Ishikawa (cell line): ENCODE measurements at regions not wholly inside any gene's neighbourhood (a gene's known extent, or its start where the extent isn't known, plus 50 kb on each side); places are given as distances from the start of the nearest gene placed in this dataset.

Experiments
- EP300 ChIP-seq: IDR thresholded peaks from 2 replicates; pipeline ENCODE4 v1.6.1; 2012; ENCODE audit warnings: borderline replicate concordance
- FOXM1 ChIP-seq: IDR thresholded peaks from 2 replicates; pipeline ENCODE4 v1.6.1; 2012; ENCODE audit warnings: low read depth, borderline replicate concordance
- NFIC ChIP-seq: IDR thresholded peaks from 2 replicates; pipeline ENCODE4 v1.6.1; 2012
- RAD21 ChIP-seq: IDR thresholded peaks from 2 replicates; pipeline ENCODE4 v1.6.1; 2012; ENCODE audit warnings: low read depth
- TAF1 ChIP-seq: IDR thresholded peaks from 2 replicates; pipeline ENCODE4 v1.6.1; 2012; ENCODE audit warnings: low read depth, mild to moderate bottlenecking
- TEAD4 ChIP-seq: IDR thresholded peaks from 2 replicates; pipeline ENCODE4 v1.6.1; 2012
- ZBTB7A ChIP-seq: IDR thresholded peaks from 2 replicates; pipeline ENCODE4 v1.6.1; 2012; ENCODE audit warnings: low read depth
- TF ChIP-seq, protein P1 (sequence below): IDR thresholded peaks from 2 replicates; pipeline ENCODE4 v1.6.1; 2012; ENCODE audit warnings: low read depth, mild to moderate bottlenecking
- TF ChIP-seq, protein P2 (sequence below): IDR thresholded peaks from 2 replicates; pipeline ENCODE4 v1.6.1; 2012

DNA sequence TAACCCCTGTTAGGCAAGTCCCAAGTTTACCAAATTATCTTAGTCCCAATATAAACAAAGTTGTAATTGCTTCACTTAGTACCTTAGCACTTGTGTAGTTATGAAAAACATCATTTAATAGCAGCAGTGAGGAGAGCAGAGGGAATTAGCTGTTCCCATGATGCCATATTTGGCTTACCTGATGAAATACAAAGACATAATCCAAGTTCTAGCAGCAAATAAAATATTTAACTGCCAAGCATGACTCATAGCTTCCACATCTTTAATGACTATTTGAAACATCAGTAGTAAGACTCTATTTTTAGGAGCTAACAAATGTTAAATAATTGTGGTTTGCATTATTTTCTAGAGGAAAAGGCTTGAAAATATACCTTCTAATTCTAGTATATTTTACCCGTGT, 94.0 kb upstream of the MCHR2 start:
- TF ChIP-seq, protein P1, sequence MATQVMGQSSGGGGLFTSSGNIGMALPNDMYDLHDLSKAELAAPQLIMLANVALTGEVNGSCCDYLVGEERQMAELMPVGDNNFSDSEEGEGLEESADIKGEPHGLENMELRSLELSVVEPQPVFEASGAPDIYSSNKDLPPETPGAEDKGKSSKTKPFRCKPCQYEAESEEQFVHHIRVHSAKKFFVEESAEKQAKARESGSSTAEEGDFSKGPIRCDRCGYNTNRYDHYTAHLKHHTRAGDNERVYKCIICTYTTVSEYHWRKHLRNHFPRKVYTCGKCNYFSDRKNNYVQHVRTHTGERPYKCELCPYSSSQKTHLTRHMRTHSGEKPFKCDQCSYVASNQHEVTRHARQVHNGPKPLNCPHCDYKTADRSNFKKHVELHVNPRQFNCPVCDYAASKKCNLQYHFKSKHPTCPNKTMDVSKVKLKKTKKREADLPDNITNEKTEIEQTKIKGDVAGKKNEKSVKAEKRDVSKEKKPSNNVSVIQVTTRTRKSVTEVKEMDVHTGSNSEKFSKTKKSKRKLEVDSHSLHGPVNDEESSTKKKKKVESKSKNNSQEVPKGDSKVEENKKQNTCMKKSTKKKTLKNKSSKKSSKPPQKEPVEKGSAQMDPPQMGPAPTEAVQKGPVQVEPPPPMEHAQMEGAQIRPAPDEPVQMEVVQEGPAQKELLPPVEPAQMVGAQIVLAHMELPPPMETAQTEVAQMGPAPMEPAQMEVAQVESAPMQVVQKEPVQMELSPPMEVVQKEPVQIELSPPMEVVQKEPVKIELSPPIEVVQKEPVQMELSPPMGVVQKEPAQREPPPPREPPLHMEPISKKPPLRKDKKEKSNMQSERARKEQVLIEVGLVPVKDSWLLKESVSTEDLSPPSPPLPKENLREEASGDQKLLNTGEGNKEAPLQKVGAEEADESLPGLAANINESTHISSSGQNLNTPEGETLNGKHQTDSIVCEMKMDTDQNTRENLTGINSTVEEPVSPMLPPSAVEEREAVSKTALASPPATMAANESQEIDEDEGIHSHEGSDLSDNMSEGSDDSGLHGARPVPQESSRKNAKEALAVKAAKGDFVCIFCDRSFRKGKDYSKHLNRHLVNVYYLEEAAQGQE, result no peak
- no peak for TF ChIP-seq EP300
- no peak for TF ChIP-seq TAF1
- no peak for TF ChIP-seq RAD21
- TF ChIP-seq, protein P2, sequence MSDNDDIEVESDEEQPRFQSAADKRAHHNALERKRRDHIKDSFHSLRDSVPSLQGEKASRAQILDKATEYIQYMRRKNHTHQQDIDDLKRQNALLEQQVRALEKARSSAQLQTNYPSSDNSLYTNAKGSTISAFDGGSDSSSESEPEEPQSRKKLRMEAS, result no peak
- no peak for TF ChIP-seq ZBTB7A
- TF ChIP-seq FOXM1, result no peak
- TF ChIP-seq NFIC, result no peak
- no peak for TF ChIP-seq TEAD4
